ENCODE measurements at regions not wholly inside any gene's neighbourhood (a gene's known extent, or its start where the extent isn't known, plus 50 kb on each side); places are given as distances from the start of the nearest gene placed in this dataset.

DNA sequence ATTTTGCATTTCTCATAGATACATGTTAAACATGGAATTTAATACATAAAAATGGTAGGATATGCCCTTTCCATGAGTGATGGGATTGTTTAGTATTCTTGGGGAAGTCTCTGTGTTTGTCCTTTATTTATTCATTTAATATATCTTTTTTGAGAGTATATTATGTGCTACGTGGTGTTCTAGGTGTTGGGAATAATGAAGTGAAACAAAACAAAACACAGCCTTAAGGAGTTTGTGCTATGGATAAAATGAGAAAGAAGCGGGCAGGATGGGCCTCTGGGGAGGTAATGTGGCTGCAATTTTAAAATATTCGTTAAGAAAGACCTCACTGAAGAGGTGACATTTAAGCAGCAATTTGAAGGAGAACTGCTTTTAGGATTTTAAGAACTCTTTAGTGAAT is 851.5 kb downstream of the MAFB start:
- Histone ChIP-seq H3K9me3 (ENCODE audit: control insufficient read depth, insufficient read depth, low read length) (no peaks in the 10 kb centered on the region), H3K9ac (ENCODE audit: low read depth, low read length) (no peak overlapping the region), H3K4me3 (ENCODE audit: low read depth, low read length) (no peak overlapping the region), H3K36me3 (ENCODE audit: control insufficient read depth, insufficient read depth, low read length) (no peaks in the 10 kb centered on the region), H3K27me3 (ENCODE audit: control insufficient read depth, insufficient read depth, low read length) (no peaks in the 10 kb centered on the region), H3K4me1 (ENCODE audit: control insufficient read depth, insufficient read depth, low read length) (no peaks in the 10 kb centered on the region)

DNA sequence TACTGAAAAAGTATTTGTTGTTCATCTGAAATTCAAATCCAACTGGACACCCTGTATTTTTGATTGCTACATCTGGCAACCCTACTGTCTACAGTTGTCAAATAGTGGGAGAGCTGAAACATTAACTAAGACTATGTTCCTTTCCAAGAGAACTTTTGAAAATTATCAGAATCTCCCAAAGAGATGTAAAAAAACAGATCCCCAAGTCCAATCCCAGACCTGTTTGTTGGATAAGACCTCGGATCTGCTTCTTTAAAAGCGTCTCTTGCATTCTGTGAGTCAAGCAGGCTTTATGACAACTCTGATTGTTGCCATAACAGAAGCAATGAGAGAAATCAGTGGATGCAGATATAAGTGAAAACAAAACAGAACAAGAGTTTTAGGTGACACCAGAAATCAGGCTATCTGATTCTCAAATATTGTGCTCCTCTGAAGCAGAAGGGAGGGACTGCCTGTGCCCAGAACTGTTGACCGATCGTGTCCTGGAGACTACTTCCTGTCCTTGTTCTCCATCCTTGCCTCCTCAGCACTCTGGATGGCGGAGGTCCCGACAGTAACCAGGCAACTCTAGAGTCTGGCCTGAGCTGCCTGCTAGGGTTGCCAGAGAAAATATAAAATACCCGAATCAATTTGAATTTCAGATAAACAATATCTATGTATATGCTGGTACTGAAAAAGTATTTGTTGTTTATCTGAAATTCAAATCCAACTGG is 853.8 kb downstream of the MAFB start:
- no peak overlapping the region for H3K4me3 ChIP-seq (ENCODE audit: low read depth, low read length)
- H3K9me3 ChIP-seq (ENCODE audit: control insufficient read depth, insufficient read depth, low read length) = no peaks in the 10 kb centered on the region
- H3K27me3 ChIP-seq (ENCODE audit: control insufficient read depth, insufficient read depth, low read length) = no peaks in the 10 kb centered on the region
- H3K4me1 ChIP-seq (ENCODE audit: control insufficient read depth, insufficient read depth, low read length) = no peaks in the 10 kb centered on the region
- H3K9ac ChIP-seq (ENCODE audit: low read depth, low read length) = no peak overlapping the region
- no peaks in the 10 kb centered on the region for H3K36me3 ChIP-seq (ENCODE audit: control insufficient read depth, insufficient read depth, low read length)

DNA sequence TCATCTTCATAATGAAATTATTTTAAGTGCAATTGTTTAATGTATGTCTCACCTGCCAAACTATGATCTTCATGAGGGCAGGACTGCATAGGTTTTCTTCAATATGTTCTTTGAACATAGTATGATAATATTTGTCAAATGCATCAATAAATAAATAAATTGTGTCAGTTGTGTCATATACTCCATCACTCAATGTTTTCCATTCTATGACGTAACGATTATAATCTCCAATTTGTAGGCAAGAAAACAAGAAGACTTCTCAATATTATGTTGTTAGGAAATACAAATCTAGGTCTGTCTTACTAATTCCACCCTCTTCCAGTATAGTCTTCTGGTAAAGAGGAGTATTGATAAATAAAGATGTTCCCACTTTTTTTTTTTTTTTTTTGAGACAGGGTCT is 858.1 kb downstream of the MAFB start:
- Histone ChIP-seq H3K4me3 (ENCODE audit: low read depth, low read length) (no peak overlapping the region), H3K9me3 (ENCODE audit: control insufficient read depth, insufficient read depth, low read length) (no peaks in the 10 kb centered on the region), H3K27me3 (ENCODE audit: control insufficient read depth, insufficient read depth, low read length) (no peaks in the 10 kb centered on the region), H3K36me3 (ENCODE audit: control insufficient read depth, insufficient read depth, low read length) (no peaks in the 10 kb centered on the region), H3K9ac (ENCODE audit: low read depth, low read length) (no peak overlapping the region), H3K4me1 (ENCODE audit: control insufficient read depth, insufficient read depth, low read length) (peaks cover 7% of the 10 kb centered on the region)

DNA sequence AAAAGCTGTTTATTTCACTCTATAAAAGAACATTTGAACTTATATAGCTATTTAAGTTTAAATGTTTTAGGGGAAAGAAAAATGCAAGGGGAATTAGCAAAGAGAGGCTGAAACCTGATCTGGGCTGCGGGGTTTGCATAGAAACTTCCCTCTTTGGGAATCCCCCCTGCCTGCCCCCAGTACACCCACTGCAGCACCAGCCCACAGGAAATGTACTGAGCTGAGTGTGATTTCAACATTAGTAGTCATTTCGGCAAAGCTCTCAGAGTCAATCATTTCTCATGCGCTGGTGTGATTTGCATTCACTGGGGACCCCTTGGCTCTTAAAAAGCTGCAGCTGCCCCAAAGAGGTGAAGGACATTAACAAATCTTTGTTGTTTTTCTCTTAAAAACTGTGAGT is 859.4 kb downstream of the MAFB start:
- no peaks in the 10 kb centered on the region for H3K9me3 ChIP-seq (ENCODE audit: control insufficient read depth, insufficient read depth, low read length)
- no peaks in the 10 kb centered on the region for H3K27me3 ChIP-seq (ENCODE audit: control insufficient read depth, insufficient read depth, low read length)
- no peak overlapping the region for H3K4me3 ChIP-seq (ENCODE audit: low read depth, low read length)
- peaks cover 7% of the 10 kb centered on the region for H3K4me1 ChIP-seq (ENCODE audit: control insufficient read depth, insufficient read depth, low read length)
- H3K36me3 ChIP-seq (ENCODE audit: control insufficient read depth, insufficient read depth, low read length) = no peaks in the 10 kb centered on the region
- H3K9ac ChIP-seq (ENCODE audit: low read depth, low read length) = no peak overlapping the region

DNA sequence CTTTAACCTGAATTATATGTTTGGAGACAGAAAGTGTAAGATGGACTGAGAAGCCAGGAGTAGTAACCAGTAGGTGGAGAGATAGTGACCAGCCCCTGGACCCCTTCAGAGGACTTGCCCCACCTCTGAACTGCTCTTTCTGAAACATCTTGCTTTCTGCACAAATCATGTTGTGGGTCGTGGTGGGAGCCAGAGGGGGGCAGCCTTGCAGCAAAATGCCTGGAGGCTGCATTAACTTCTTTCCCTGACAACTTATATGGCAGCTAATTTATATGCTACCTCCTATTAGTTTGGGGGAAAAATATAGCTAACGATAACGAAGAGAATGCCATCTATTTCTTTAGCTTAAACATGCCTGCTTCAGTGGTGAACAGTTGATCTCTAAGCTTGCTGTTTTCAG is 859.8 kb downstream of the MAFB start:
- H3K4me1 ChIP-seq (ENCODE audit: control insufficient read depth, insufficient read depth, low read length) = peaks cover 7% of the 10 kb centered on the region
- H3K9ac ChIP-seq (ENCODE audit: low read depth, low read length) = no peak overlapping the region
- H3K9me3 ChIP-seq (ENCODE audit: control insufficient read depth, insufficient read depth, low read length) = no peaks in the 10 kb centered on the region
- H3K27me3 ChIP-seq (ENCODE audit: control insufficient read depth, insufficient read depth, low read length) = no peaks in the 10 kb centered on the region
- H3K4me3 ChIP-seq (ENCODE audit: low read depth, low read length) = no peak overlapping the region
- no peaks in the 10 kb centered on the region for H3K36me3 ChIP-seq (ENCODE audit: control insufficient read depth, insufficient read depth, low read length)

DNA sequence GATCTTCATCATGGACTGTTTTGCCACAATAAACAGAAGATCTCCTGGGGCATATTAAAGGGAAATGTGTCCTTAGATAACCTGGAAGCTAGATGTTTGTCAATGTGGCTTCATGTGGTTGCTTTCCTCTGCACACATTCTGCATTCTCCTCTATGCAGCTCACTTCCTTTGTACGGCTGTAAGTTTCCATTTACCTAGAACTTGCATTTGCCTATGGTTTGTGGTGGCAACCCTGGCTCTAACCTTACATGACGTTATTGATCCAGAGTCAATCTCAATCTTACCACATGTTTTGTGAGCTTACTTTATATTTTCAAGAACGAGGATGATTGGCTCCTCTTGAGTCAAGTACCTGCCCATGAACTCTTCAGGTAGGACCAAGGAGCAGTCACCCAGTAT is 863.1 kb downstream of the MAFB start:
- H3K4me1 ChIP-seq (ENCODE audit: control insufficient read depth, insufficient read depth, low read length) = peaks cover 7% of the 10 kb centered on the region
- H3K27me3 ChIP-seq (ENCODE audit: control insufficient read depth, insufficient read depth, low read length) = no peaks in the 10 kb centered on the region
- no peak overlapping the region for H3K4me3 ChIP-seq (ENCODE audit: low read depth, low read length)
- H3K36me3 ChIP-seq (ENCODE audit: control insufficient read depth, insufficient read depth, low read length) = no peaks in the 10 kb centered on the region
- H3K9ac ChIP-seq (ENCODE audit: low read depth, low read length) = no peak overlapping the region
- no peaks in the 10 kb centered on the region for H3K9me3 ChIP-seq (ENCODE audit: control insufficient read depth, insufficient read depth, low read length)

DNA sequence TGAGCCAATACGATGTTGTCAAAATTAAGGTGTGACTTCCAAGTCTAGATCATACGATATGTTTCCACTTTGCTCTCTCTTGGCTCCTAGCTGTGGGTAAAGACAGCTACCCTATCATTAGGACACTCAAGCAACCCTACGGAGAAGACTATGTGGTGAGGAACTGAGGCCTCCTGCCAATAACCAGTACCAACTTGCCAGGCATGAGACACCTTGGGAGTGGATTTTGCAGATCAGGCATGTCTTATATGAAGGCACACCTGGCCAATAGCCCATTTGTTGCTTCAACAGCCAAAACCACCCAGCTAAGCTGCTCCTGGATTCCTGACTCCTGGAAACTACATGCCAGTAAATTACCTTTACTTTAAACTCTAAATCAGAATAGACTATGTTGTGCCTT is 863.4 kb downstream of the DHX35 start:
- Histone ChIP-seq H3K9me3 (ENCODE audit: control insufficient read depth, insufficient read depth, low read length) (no peaks in the 10 kb centered on the region), H3K36me3 (ENCODE audit: control insufficient read depth, insufficient read depth, low read length) (no peaks in the 10 kb centered on the region), H3K9ac (ENCODE audit: low read depth, low read length) (no peak overlapping the region), H3K27me3 (ENCODE audit: control insufficient read depth, insufficient read depth, low read length) (no peaks in the 10 kb centered on the region), H3K4me3 (ENCODE audit: low read depth, low read length) (no peak overlapping the region), H3K4me1 (ENCODE audit: control insufficient read depth, insufficient read depth, low read length) (peaks cover 7% of the 10 kb centered on the region)

DNA sequence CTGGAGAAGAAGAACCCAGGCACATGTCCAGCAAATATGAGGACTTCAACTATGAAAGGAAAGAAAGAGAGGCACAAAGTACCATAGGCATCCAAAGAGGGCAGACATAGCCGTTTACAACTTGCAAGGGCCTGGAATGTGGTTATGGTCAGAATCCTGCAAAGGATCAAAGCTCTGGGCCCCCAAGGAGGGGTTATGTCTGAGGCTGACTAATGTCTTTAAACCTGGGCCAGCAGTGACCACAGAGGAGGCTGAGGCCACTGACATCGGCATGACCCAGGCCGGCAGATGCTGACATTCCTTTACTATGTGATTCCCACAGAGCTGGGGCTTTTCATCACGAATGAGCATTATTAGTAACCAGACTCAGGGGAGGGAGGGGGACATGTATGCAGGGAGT is 861.1 kb downstream of the DHX35 start:
- no peak overlapping the region for H3K9ac ChIP-seq (ENCODE audit: low read depth, low read length)
- H3K4me3 ChIP-seq (ENCODE audit: low read depth, low read length) = no peak overlapping the region
- H3K27me3 ChIP-seq (ENCODE audit: control insufficient read depth, insufficient read depth, low read length) = no peaks in the 10 kb centered on the region
- no peaks in the 10 kb centered on the region for H3K4me1 ChIP-seq (ENCODE audit: control insufficient read depth, insufficient read depth, low read length)
- no peaks in the 10 kb centered on the region for H3K9me3 ChIP-seq (ENCODE audit: control insufficient read depth, insufficient read depth, low read length)
- H3K36me3 ChIP-seq (ENCODE audit: control insufficient read depth, insufficient read depth, low read length) = no peaks in the 10 kb centered on the region

DNA sequence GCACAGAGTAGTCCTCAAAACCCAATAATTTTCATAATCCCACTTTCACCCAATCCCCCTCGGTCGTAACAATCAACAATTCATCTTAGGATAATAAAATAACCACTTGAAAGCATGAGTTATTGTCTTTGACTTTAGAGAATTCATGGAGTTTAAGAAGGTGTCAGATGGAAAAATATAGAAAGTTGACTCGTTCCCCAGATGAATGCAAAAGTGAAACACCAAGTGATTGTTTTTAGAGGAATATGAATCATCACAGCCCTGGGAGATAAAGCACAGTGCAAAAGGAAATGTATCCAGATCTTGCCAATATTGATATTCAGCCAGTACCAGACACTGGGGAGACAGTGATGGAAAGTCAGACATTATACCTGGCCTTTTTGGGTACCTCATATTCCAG is 860.5 kb downstream of the DHX35 start:
- no peak overlapping the region for H3K4me3 ChIP-seq (ENCODE audit: low read depth, low read length)
- no peaks in the 10 kb centered on the region for H3K27me3 ChIP-seq (ENCODE audit: control insufficient read depth, insufficient read depth, low read length)
- no peaks in the 10 kb centered on the region for H3K4me1 ChIP-seq (ENCODE audit: control insufficient read depth, insufficient read depth, low read length)
- no peak overlapping the region for H3K9ac ChIP-seq (ENCODE audit: low read depth, low read length)
- no peaks in the 10 kb centered on the region for H3K9me3 ChIP-seq (ENCODE audit: control insufficient read depth, insufficient read depth, low read length)
- no peaks in the 10 kb centered on the region for H3K36me3 ChIP-seq (ENCODE audit: control insufficient read depth, insufficient read depth, low read length)

DNA sequence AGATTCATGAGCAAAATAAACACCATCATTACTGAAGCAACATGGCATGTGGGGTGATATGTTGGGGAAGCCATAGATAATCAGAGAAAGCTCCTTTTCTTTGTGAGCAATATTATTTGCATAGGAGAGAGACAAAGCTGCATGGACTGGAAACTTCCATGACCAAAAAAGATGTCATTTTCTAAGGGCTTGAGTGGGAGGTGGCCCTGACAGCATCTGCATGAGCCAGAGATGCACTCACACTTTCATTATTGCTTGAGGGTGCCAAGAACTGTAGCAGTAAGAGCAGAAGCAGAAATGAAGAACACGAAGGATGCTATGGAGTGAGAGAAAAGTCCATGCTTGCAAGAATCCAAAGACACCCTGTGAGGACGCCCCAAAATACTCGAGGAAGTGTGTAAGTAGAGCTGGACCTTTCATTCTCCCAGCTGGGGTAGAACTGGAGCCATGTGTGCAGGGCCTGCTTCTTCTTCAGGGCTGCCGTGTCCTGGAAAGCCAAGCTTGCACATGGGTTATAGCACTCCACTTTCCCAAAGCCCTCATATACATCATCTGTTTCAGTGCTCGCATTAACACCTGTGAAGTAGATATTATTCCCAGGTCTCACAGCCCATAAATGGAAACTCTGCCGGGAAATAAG is 851.2 kb downstream of the DHX35 start:
- no peak overlapping the region for H3K4me3 ChIP-seq (ENCODE audit: low read depth, low read length)
- no peaks in the 10 kb centered on the region for H3K36me3 ChIP-seq (ENCODE audit: control insufficient read depth, insufficient read depth, low read length)
- H3K27me3 ChIP-seq (ENCODE audit: control insufficient read depth, insufficient read depth, low read length) = no peaks in the 10 kb centered on the region
- H3K4me1 ChIP-seq (ENCODE audit: control insufficient read depth, insufficient read depth, low read length) = no peaks in the 10 kb centered on the region
- no peaks in the 10 kb centered on the region for H3K9me3 ChIP-seq (ENCODE audit: control insufficient read depth, insufficient read depth, low read length)
- no peak overlapping the region for H3K9ac ChIP-seq (ENCODE audit: low read depth, low read length)

DNA sequence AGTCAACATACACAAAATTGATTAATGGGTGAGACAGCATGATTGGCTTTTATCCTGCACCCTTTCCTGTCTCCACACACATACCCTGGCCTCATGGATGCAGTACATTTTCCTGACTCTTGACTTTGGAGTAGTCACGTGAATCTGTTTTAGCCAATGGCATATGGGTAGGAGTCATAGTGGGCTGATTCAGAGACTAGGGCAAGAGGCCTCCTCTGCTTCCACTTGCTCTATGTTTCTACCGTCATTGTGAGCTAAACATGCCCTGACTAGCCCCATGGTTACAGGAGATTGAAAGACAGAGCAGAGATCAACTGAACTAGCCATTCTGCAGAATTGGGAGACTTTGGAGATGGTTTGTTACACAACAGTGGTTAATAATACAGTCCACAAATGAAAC is 850.0 kb downstream of the DHX35 start:
- no peaks in the 10 kb centered on the region for H3K9me3 ChIP-seq (ENCODE audit: control insufficient read depth, insufficient read depth, low read length)
- no peaks in the 10 kb centered on the region for H3K36me3 ChIP-seq (ENCODE audit: control insufficient read depth, insufficient read depth, low read length)
- no peak overlapping the region for H3K4me3 ChIP-seq (ENCODE audit: low read depth, low read length)
- H3K9ac ChIP-seq (ENCODE audit: low read depth, low read length) = no peak overlapping the region
- H3K4me1 ChIP-seq (ENCODE audit: control insufficient read depth, insufficient read depth, low read length) = no peaks in the 10 kb centered on the region
- no peaks in the 10 kb centered on the region for H3K27me3 ChIP-seq (ENCODE audit: control insufficient read depth, insufficient read depth, low read length)

DNA sequence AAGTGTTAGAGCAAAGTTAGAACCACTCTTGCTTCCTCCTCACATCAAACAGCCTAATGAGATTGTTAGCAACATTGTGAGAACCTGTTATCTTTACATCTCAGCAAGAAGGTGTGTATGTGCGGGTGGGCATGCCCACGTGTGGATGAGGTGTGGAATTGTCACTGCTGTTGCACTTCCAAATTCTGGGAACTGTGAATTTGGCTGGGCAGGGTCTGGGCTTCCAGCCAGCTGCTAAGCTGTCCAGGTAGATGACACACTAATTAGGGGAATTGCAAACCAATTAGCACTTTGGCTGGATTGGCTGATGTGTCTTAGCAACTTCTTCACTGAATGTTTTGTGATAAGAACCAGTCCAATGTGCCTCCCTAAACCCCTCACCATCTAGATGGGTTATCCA is 848.2 kb downstream of the DHX35 start:
- no peak overlapping the region for H3K4me3 ChIP-seq (ENCODE audit: low read depth, low read length)
- H3K27me3 ChIP-seq (ENCODE audit: control insufficient read depth, insufficient read depth, low read length) = no peaks in the 10 kb centered on the region
- no peaks in the 10 kb centered on the region for H3K4me1 ChIP-seq (ENCODE audit: control insufficient read depth, insufficient read depth, low read length)
- H3K9ac ChIP-seq (ENCODE audit: low read depth, low read length) = no peak overlapping the region
- no peaks in the 10 kb centered on the region for H3K36me3 ChIP-seq (ENCODE audit: control insufficient read depth, insufficient read depth, low read length)
- no peaks in the 10 kb centered on the region for H3K9me3 ChIP-seq (ENCODE audit: control insufficient read depth, insufficient read depth, low read length)
